IMR-90 (cell line): ENCODE measurements at regions not wholly inside any gene's neighbourhood (a gene's known extent, or its start where the extent isn't known, plus 50 kb on each side); places are given as distances from the start of the nearest gene placed in this dataset.

Experiments
- ATAC-seq: fragments of 200-7000 bp; cut with Tn5 transposase; 2 replicates; pipeline ENCODE4 v1.9.1; 2020; ENCODE audit warnings: low read depth, mild to moderate bottlenecking, moderate library complexity
- BruUV-seq: library from RNA; stranded (reverse); fragments of 400-500 nt; replicated peaks from 2 replicates; lab custom pipeline; 2021; lab: Mats Ljungman, UMichigan
- CTCF ChIA-PET: fragments of 300-600 bp; formaldehyde crosslinking; extraction: SDS; loops from one replicate; lab custom pipeline; 2021; ENCODE audit warnings: antibody characterized with exemption; lab: Yijun Ruan, JAX
- POLR2A ChIA-PET: fragments of 300-600 bp; sonication (Branson Sonifier 250); formaldehyde crosslinking; loops from one replicate; lab custom pipeline; 2022; ENCODE audit warnings: antibody characterized with exemption; ENCODE audit not compliant: unreplicated experiment; lab: Charles Lee
- DNase-seq: peaks from one replicate; pipeline ENCODE4 v3.0.0; 2013
- H2AFZ ChIP-seq: replicated peaks from 2 replicates; pipeline ENCODE3; 2013; ENCODE audit warnings: low read length, mild to moderate bottlenecking; ENCODE audit not compliant: poor library complexity
- H2AK5ac ChIP-seq: 2 replicates; pipeline ENCODE4 v1.6.1; 2013; ENCODE audit warnings: low read depth, low read length, inconsistent platforms
- H2AK9ac ChIP-seq: replicated peaks from 2 replicates; pipeline ENCODE3; 2013; ENCODE audit warnings: mild to moderate bottlenecking, low read depth, low read length, moderate library complexity; ENCODE audit not compliant: poor library complexity
- H2BK120ac ChIP-seq: 2 replicates; pipeline ENCODE4 v1.6.1; 2013; ENCODE audit warnings: low read depth, low read length, inconsistent platforms
- H2BK15ac ChIP-seq: 3 replicates; pipeline ENCODE4 v1.6.1; 2013; ENCODE audit warnings: low read depth, low read length, inconsistent platforms
- H2BK20ac ChIP-seq: 2 replicates; pipeline ENCODE4 v1.6.1; 2013; ENCODE audit warnings: low read depth, mild to moderate bottlenecking, inconsistent platforms, low read length, moderate library complexity
- H2BK5ac ChIP-seq: 2 replicates; pipeline ENCODE4 v1.6.1; 2013; ENCODE audit warnings: mild to moderate bottlenecking, low read depth, low read length, inconsistent platforms; ENCODE audit not compliant: poor library complexity, severe bottlenecking
- H3K14ac ChIP-seq: replicated peaks from 2 replicates; pipeline ENCODE4 v1.6.1; 2013; ENCODE audit warnings: low read depth, low read length, inconsistent platforms
- H3K18ac ChIP-seq: 2 replicates; pipeline ENCODE4 v1.6.1; 2013; ENCODE audit warnings: low read depth, low read length, control low read depth
- H3K23ac ChIP-seq: 2 replicates; pipeline ENCODE4 v1.6.1; 2013; ENCODE audit warnings: low read depth, low read length, inconsistent platforms
- H3K27ac ChIP-seq: 2 replicates; pipeline ENCODE4 v1.5.1; 2013; ENCODE audit warnings: mild to moderate bottlenecking, control low read depth, low read length; ENCODE audit not compliant: insufficient read depth
- H3K27me3 ChIP-seq: 2 replicates; pipeline ENCODE4 v1.6.1; 2013; ENCODE audit warnings: low read length; ENCODE audit not compliant: control insufficient read depth, insufficient read depth
- H3K36me3 ChIP-seq: 2 replicates; pipeline ENCODE4 v1.6.1; 2013; ENCODE audit warnings: low read length, mixed read lengths; ENCODE audit not compliant: control insufficient read depth, insufficient read depth
- H3K4ac ChIP-seq: 2 replicates; pipeline ENCODE4 v1.6.1; 2013; ENCODE audit warnings: low read depth, low read length, inconsistent platforms
- H3K4me1 ChIP-seq: 2 replicates; pipeline ENCODE4 v1.6.1; 2013; ENCODE audit warnings: low read length, mixed read lengths; ENCODE audit not compliant: control insufficient read depth, insufficient read depth
- H3K4me2 ChIP-seq: 2 replicates; pipeline ENCODE4 v1.6.1; 2013; ENCODE audit warnings: low read depth, mild to moderate bottlenecking, control low read depth, low read length, moderate library complexity
- H3K4me3 ChIP-seq: 2 replicates; pipeline ENCODE4 v1.5.1; 2013; ENCODE audit warnings: low read depth, mild to moderate bottlenecking, control low read depth, low read length, moderate library complexity; ENCODE audit not compliant: insufficient read depth
- H3K56ac ChIP-seq: 2 replicates; pipeline ENCODE4 v1.6.1; 2013; ENCODE audit warnings: low read length, inconsistent platforms; ENCODE audit not compliant: insufficient read depth; ENCODE audit errors: extremely low read depth
- H3K79me1 ChIP-seq, 2 experiments: 2 replicates each; pipeline ENCODE4 v1.6.1; 2013; ENCODE audit warnings: low read length in 2 of 2, inconsistent platforms in 1 of 2, low read depth in 1 of 2
- H3K9ac ChIP-seq: 2 replicates; pipeline ENCODE4 v1.6.1; 2013; ENCODE audit warnings: low read depth, low read length, control low read depth
- H3K9me1 ChIP-seq: 2 replicates; pipeline ENCODE4 v1.6.1; 2013; ENCODE audit warnings: low read length, inconsistent platforms; ENCODE audit not compliant: insufficient read depth
- H3K9me3 ChIP-seq: 2 replicates; pipeline ENCODE4 v1.6.1; 2013; ENCODE audit warnings: low read length; ENCODE audit not compliant: control insufficient read depth, insufficient read depth
- H4K20me1 ChIP-seq: 2 replicates; pipeline ENCODE4 v1.6.1; 2013; ENCODE audit warnings: low read length, inconsistent platforms; ENCODE audit not compliant: insufficient read depth
- H4K5ac ChIP-seq: 2 replicates; pipeline ENCODE4 v1.6.1; 2013; ENCODE audit warnings: mild to moderate bottlenecking, low read depth, low read length, control low read depth
- H4K8ac ChIP-seq, 2 experiments: 2 replicates each; pipeline ENCODE4 v1.6.1; 2013; ENCODE audit warnings: low read depth in 2 of 2, low read length in 2 of 2, control low read depth in 1 of 2, inconsistent platforms in 1 of 2
- H4K91ac ChIP-seq: 2 replicates; pipeline ENCODE4 v1.6.1; 2013; ENCODE audit warnings: low read depth, low read length, inconsistent platforms; ENCODE audit not compliant: insufficient read depth
- BHLHE40 ChIP-seq: fragments of 150-350 bp; IDR thresholded peaks from 2 replicates; pipeline ENCODE4 v1.6.1; 2016; ENCODE audit warnings: mild to moderate bottlenecking, low read depth, low read length
- CEBPB ChIP-seq: IDR thresholded peaks from 2 replicates; pipeline ENCODE4 v1.6.1; 2012; ENCODE audit warnings: low read depth, low read length, improper control_type of control experiment
- CHD1 ChIP-seq: IDR thresholded peaks from 2 replicates; pipeline ENCODE4 v1.6.1; 2012; ENCODE audit warnings: low read depth, low read length, improper control_type of control experiment
- CTCF ChIP-seq: conservative IDR thresholded peaks from 2 replicates; pipeline ENCODE4 v1.5.1; 2012; ENCODE audit warnings: mild to moderate bottlenecking, low read depth, low read length, improper control_type of control experiment
- ELK1 ChIP-seq: fragments of 150-350 bp; IDR thresholded peaks from 2 replicates; pipeline ENCODE4 v1.6.1; 2016; ENCODE audit warnings: low read depth, mild to moderate bottlenecking, low read length, moderate library complexity, borderline replicate concordance
- FOS ChIP-seq: fragments of 150-350 bp; IDR thresholded peaks from 2 replicates; pipeline ENCODE4 v1.6.1; 2016; ENCODE audit warnings: low read depth, low read length
- MAFK ChIP-seq: IDR thresholded peaks from 2 replicates; pipeline ENCODE4 v1.6.1; 2012; ENCODE audit warnings: low read depth, low read length, improper control_type of control experiment
- MAZ ChIP-seq: IDR thresholded peaks from 2 replicates; pipeline ENCODE4 v1.6.1; 2012; ENCODE audit warnings: low read depth, mild to moderate bottlenecking, low read length, improper control_type of control experiment, moderate library complexity, borderline replicate concordance
- MXI1 ChIP-seq: IDR thresholded peaks from 2 replicates; pipeline ENCODE4 v1.6.1; 2012; ENCODE audit warnings: low read depth, mild to moderate bottlenecking, low read length, moderate library complexity, borderline replicate concordance
- NFE2L2 ChIP-seq: fragments of 150-350 bp; IDR thresholded peaks from 2 replicates; pipeline ENCODE4 v1.6.1; 2016; ENCODE audit warnings: low read depth, mild to moderate bottlenecking, low read length
- POLR2A ChIP-seq: IDR thresholded peaks from 2 replicates; pipeline ENCODE4 v1.6.1; 2012; ENCODE audit warnings: mild to moderate bottlenecking, low read depth, low read length
- RAD21 ChIP-seq: IDR thresholded peaks from 2 replicates; pipeline ENCODE4 v1.6.1; 2012; ENCODE audit warnings: low read length, improper control_type of control experiment
- RCOR1 ChIP-seq: IDR thresholded peaks from 2 replicates; pipeline ENCODE4 v1.6.1; 2012; ENCODE audit warnings: mild to moderate bottlenecking, low read length, improper control_type of control experiment; ENCODE audit not compliant: insufficient replicate concordance
- RFX5 ChIP-seq: IDR thresholded peaks from 2 replicates; pipeline ENCODE4 v1.8.0; 2012; ENCODE audit warnings: low read depth, mild to moderate bottlenecking, low read length, moderate library complexity
- SMC3 ChIP-seq: fragments of 150-350 bp; IDR thresholded peaks from 2 replicates; pipeline ENCODE4 v1.6.1; 2016; ENCODE audit warnings: low read depth, mild to moderate bottlenecking, antibody characterized with exemption, low read length, moderate library complexity
- USF2 ChIP-seq: fragments of 150-350 bp; IDR thresholded peaks from 2 replicates; pipeline ENCODE4 v1.6.1; 2017; ENCODE audit warnings: mild to moderate bottlenecking, antibody characterized with exemption, low read length, low read depth
- WGBS, 2 experiments: methylation state at CpG; one replicate each; pipeline versions ENCODE4 v1.1.5 to v1.1.7; 2013; ENCODE audit warnings: missing lambda C conversion rate in 2 of 2; ENCODE audit not compliant: insufficient read length in 1 of 2; ENCODE audit errors: extremely low coverage in 2 of 2; 5-methylcytosine and 5-hydroxymethylcytosine counted together
- dilution Hi-C: fragments of 300-500 bp; cut with HindIII; formaldehyde crosslinking; loops from one replicate; pipeline ENCODE4 v1.14.3; 2018; ENCODE audit warnings: low sequenced_read_pairs; ENCODE audit not compliant: unreplicated experiment
- in situ Hi-C: fragments of 300-500 bp; cut with MboI; formaldehyde crosslinking; loops from 3 replicates; pipeline ENCODE4 v1.14.3; 2019; ENCODE audit warnings: low sequenced_read_pairs, inconsistent platforms, mixed read lengths
- intact Hi-C: fragments of 100-400 bp; cut with micrococcal nuclease; formaldehyde crosslinking; loops from 2 replicates; pipeline ENCODE4 v1.10.0; 2022

DNA sequence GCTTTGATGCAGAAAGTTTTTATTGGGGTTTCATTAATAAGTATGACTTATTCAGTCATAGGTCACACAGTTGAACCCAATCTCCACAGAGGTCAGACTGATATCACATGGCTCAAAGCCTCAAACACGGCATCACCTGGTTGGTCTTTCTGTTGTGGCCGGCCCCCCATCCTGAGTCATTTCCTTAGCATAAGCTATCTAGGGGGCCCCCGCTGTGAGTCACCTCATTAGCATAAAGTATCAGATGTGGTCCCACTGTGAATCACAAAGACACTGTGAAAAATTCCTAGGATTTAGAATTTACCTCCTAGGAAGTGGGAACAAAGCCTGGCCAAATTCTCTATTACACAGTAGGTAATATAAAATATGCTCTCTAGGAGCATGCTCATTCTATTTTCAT lies 502.2 kb downstream of the PYDC2 start:
- H3K36me3 ChIP-seq: no peaks in the 10 kb centered on the region
- no peak overlapping the region for H3K4me2 ChIP-seq
- H2BK15ac ChIP-seq: no peak overlapping the region
- no CpG with 5 or more reads among the region's 3 CpGs for WGBS, 2 experiments
- H2AFZ ChIP-seq: no peak overlapping the region
- no peak overlapping the region for H3K9ac ChIP-seq
- intact Hi-C loops: no loop called here
- no peak overlapping the region for H3K27ac ChIP-seq
- TF ChIP-seq MAFK: no peak
- no peak for TF ChIP-seq POLR2A
- no peak for TF ChIP-seq FOS
- no peak for TF ChIP-seq USF2
- no peak for TF ChIP-seq ELK1
- TF ChIP-seq NFE2L2: no peak
- no peak for TF ChIP-seq BHLHE40
- no peak for TF ChIP-seq RAD21
- TF ChIP-seq SMC3: no peak
- no peak for TF ChIP-seq CTCF
- TF ChIP-seq CEBPB: no peak
- TF ChIP-seq MXI1: no peak
- no peak for TF ChIP-seq CHD1
- TF ChIP-seq RFX5: no peak
- no peak for TF ChIP-seq MAZ
- TF ChIP-seq RCOR1: no peak
- no peak overlapping the region for H3K4me3 ChIP-seq
- no peaks in the 10 kb centered on the region for H4K20me1 ChIP-seq
- CTCF ChIA-PET: no interaction called here
- H2BK20ac ChIP-seq: no peak overlapping the region
- no peaks in the 10 kb centered on the region for H3K79me1 ChIP-seq
- no peak overlapping the region for H3K14ac ChIP-seq
- in situ Hi-C loops: no loop called here
- H2BK5ac ChIP-seq: no peak overlapping the region
- H2BK120ac ChIP-seq: no peak overlapping the region
- H4K8ac ChIP-seq: no peak overlapping the region
- no peaks in the 10 kb centered on the region for H3K27me3 ChIP-seq
- H3K18ac ChIP-seq: no peak overlapping the region
- POLR2A ChIA-PET: no interaction called here
- H3K4me1 ChIP-seq: no peaks in the 10 kb centered on the region
- no peak overlapping the region for H2AK9ac ChIP-seq
- H3K9me1 ChIP-seq: no peaks in the 10 kb centered on the region
- no peak overlapping the region for H3K23ac ChIP-seq
- no peak overlapping the region for H4K5ac ChIP-seq
- no peak overlapping the region for H4K91ac ChIP-seq
- no TSS peak for BruUV-seq
- no peak overlapping the region for H3K4ac ChIP-seq
- peaks cover 3% of the 10 kb centered on the region; the same call in 1 of the 2 replicates for H3K9me3 ChIP-seq
- ATAC-seq (no peak), DNase-seq (no peak)
- H3K56ac ChIP-seq: no peak overlapping the region
- dilution Hi-C loops: no loop called here
- H2AK5ac ChIP-seq: no peak overlapping the region
